ENCODE measurements at regions not wholly inside any gene's neighbourhood (a gene's known extent, or its start where the extent isn't known, plus 50 kb on each side); places are given as distances from the start of the nearest gene placed in this dataset.

DNA sequence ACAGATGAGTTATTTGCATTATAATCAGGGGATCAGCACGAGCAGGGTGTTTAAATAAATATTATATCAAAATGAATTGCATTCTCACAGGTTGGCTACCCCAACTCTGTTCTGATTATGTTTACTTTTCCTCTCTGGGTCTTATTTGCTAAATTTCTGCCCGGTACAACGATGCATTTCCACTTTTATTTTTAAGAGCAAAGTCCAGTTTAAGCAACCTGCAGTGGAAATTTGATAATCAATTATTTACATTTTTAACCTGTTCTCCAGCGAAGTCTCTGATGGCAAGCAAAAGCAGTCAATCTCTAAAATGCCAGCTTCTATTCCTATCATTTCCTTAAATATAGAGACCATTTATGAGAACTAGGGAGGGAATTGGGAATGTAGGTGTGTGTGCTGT lies 966.6 kb upstream of the SOX11 start:
- H4K20me1 ChIP-seq (ENCODE audit: insufficient read depth) = no peaks in the 10 kb centered on the region
- no peaks in the 10 kb centered on the region for H3K9me2 ChIP-seq (ENCODE audit: insufficient read depth)
- no peak overlapping the region for H2AFZ ChIP-seq
- H3K4me3 ChIP-seq = no peak overlapping the region
- no peak overlapping the region for H3K9ac ChIP-seq
- H3K9me3 ChIP-seq (ENCODE audit: low read depth) = no peaks in the 10 kb centered on the region
- H3K4me1 ChIP-seq (ENCODE audit: insufficient read depth) = no peaks in the 10 kb centered on the region
- no peaks in the 10 kb centered on the region for H3K36me3 ChIP-seq (ENCODE audit: low read depth)
- H3K27ac ChIP-seq = no peak overlapping the region
- H3K4me2 ChIP-seq (ENCODE audit: unreplicated experiment) = no peak overlapping the region
- TF ChIP-seq EZH2phosphoT487 (IDR thresholded peaks at IDR 0.05; ENCODE audit: insufficient read depth, low read depth) (no peak), EZH2 (IDR thresholded peaks at IDR 0.05; ENCODE audit: insufficient read depth, poor library complexity, severe bottlenecking) (no peak)
- in situ Hi-C loops (cut with MboI) = no loop called here
- WGBS, 2 experiments (ENCODE audit: low coverage in 1 of 2, low lambda C conversion rate in 2 of 2, missing lambda C conversion rate in 2 of 2) = 15 to 21% methylated on average over 4 of the region's 4 CpGs
- DNase-seq = no peak
- H3K79me2 ChIP-seq (ENCODE audit: insufficient read depth) = no peaks in the 10 kb centered on the region
- no peaks in the 10 kb centered on the region for H3F3A ChIP-seq (ENCODE audit: insufficient read depth)
- no peaks in the 10 kb centered on the region for H3K27me3 ChIP-seq (replicated peaks; ENCODE audit: insufficient read depth)

DNA sequence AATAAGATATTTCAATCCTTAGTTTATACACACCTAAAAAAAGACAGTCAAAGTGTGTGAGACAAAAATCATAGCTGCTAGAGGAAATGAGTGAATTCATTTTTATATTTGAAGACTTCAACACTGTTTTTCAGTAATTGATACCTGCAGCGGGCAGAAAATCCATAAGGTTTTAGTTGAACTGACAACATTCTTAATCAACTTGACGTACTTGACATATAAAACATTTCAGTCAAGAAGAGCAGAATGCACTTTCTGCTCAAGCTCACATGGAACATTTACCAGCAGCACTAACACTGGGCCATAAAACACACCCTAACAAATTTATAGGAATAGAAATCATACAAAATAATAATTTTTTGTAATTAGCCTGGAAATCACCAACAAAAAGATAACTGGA lies 959.6 kb upstream of the SOX11 start:
- Histone ChIP-seq H3K36me3 (ENCODE audit: low read depth) (no peaks in the 10 kb centered on the region), H2AFZ (no peak overlapping the region), H4K20me1 (ENCODE audit: insufficient read depth) (no peaks in the 10 kb centered on the region), H3K9ac (no peak overlapping the region), H3K9me3 (ENCODE audit: low read depth) (no peaks in the 10 kb centered on the region), H3F3A (ENCODE audit: insufficient read depth) (no peaks in the 10 kb centered on the region), H3K27me3 (replicated peaks; ENCODE audit: insufficient read depth) (no peaks in the 10 kb centered on the region), H3K9me2 (ENCODE audit: insufficient read depth) (no peaks in the 10 kb centered on the region), H3K27ac (no peak overlapping the region), H3K4me3 (no peak overlapping the region), H3K4me2 (ENCODE audit: unreplicated experiment) (no peak overlapping the region), H3K4me1 (ENCODE audit: insufficient read depth) (no peaks in the 10 kb centered on the region), H3K79me2 (ENCODE audit: insufficient read depth) (no peaks in the 10 kb centered on the region)
- DNase-seq = no peak
- in situ Hi-C loops (cut with MboI) = no loop called here
- no peak for TF ChIP-seq EZH2 (IDR thresholded peaks at IDR 0.05; ENCODE audit: insufficient read depth, poor library complexity, severe bottlenecking)
- no peak for TF ChIP-seq EZH2phosphoT487 (IDR thresholded peaks at IDR 0.05; ENCODE audit: insufficient read depth, low read depth)
- 16 to 20% methylated on average over 2 of the region's 2 CpGs for WGBS, 2 experiments (ENCODE audit: low coverage in 1 of 2, low lambda C conversion rate in 2 of 2, missing lambda C conversion rate in 2 of 2)

DNA sequence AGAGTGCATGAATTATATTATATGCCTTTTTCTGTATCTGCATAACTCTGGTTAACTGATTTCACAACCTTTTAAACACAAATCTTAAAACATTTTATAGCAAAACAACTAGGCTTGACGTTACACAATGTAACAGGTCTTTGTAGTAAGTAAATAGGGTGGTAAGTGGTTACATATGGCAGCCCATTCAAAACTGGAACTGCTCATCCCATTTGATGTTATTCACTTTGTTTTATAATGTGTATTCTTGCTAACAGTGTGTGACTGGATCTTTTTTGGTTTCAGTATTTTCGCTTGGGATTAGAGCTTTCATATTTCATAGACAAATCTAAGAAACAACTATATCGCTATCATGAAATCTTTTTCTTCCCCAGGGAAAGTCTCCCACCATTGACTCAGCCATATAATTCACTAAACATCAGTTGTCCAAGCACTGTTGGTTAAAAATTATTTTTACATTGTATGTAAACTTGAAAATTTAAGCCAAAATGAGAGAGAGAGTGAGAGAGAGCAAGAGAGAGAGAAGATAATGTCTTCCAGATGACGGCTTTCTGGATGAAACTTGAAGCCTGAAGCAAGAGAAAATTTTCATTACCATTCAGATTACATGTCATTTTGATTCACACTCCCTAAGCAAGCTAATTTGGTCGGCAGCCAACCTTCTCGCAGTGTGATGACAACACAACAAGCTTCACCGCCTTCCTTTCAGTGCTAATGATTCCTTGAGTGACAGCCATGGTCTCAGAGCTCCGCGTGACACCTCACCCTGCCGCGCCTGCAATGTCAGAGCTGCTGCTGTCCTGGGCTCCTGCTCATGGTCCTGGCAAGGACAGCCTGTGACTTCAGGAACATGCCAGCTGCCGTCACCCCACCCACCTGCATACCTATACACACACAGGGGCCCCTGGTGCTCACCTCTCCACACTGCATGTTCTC lies 946.9 kb upstream of the SOX11 start:
- WGBS, 2 experiments (ENCODE audit: low coverage in 1 of 2, low lambda C conversion rate in 2 of 2, missing lambda C conversion rate in 2 of 2) = 3 to 4% methylated on average over 12 of the region's 12 CpGs
- Histone ChIP-seq H3K4me1 (ENCODE audit: insufficient read depth) (no peaks in the 10 kb centered on the region), H3K4me2 (ENCODE audit: unreplicated experiment) (no peak overlapping the region), H3F3A (ENCODE audit: insufficient read depth) (no peaks in the 10 kb centered on the region), H3K9ac (no peak overlapping the region), H2AFZ (no peak overlapping the region), H3K27ac (no peak overlapping the region), H3K4me3 (no peak overlapping the region), H4K20me1 (ENCODE audit: insufficient read depth) (no peaks in the 10 kb centered on the region), H3K36me3 (ENCODE audit: low read depth) (no peaks in the 10 kb centered on the region), H3K9me2 (ENCODE audit: insufficient read depth) (no peaks in the 10 kb centered on the region), H3K79me2 (ENCODE audit: insufficient read depth) (no peaks in the 10 kb centered on the region), H3K9me3 (ENCODE audit: low read depth) (peaks cover 3% of the 10 kb centered on the region), H3K27me3 (replicated peaks; ENCODE audit: insufficient read depth) (no peaks in the 10 kb centered on the region)
- no peak for DNase-seq
- TF ChIP-seq EZH2phosphoT487 (IDR thresholded peaks at IDR 0.05; ENCODE audit: insufficient read depth, low read depth) = no peak
- no peak for TF ChIP-seq EZH2 (IDR thresholded peaks at IDR 0.05; ENCODE audit: insufficient read depth, poor library complexity, severe bottlenecking)
- in situ Hi-C loops (cut with MboI) = no loop called here

GRCh38 chr2:4753721-4754120 lies 938.5 kb upstream of the SOX11 start:
- Histone ChIP-seq H3K4me1 (ENCODE audit: insufficient read depth) (no peaks in the 10 kb centered on the region), H3K9ac (no peak overlapping the region), H3K36me3 (ENCODE audit: low read depth) (no peaks in the 10 kb centered on the region), H3K27ac (no peak overlapping the region), H3K9me3 (ENCODE audit: low read depth) (no peaks in the 10 kb centered on the region), H2AFZ (no peak overlapping the region), H3K27me3 (replicated peaks; ENCODE audit: insufficient read depth) (no peaks in the 10 kb centered on the region), H3K4me2 (ENCODE audit: unreplicated experiment) (no peak overlapping the region), H3K79me2 (ENCODE audit: insufficient read depth) (no peaks in the 10 kb centered on the region), H4K20me1 (ENCODE audit: insufficient read depth) (no peaks in the 10 kb centered on the region), H3K4me3 (no peak overlapping the region), H3F3A (ENCODE audit: insufficient read depth) (no peaks in the 10 kb centered on the region), H3K9me2 (ENCODE audit: insufficient read depth) (no peaks in the 10 kb centered on the region)
- 44 to 48% methylated on average over 4 of the region's 4 CpGs for WGBS, 2 experiments (ENCODE audit: low coverage in 1 of 2, low lambda C conversion rate in 2 of 2, missing lambda C conversion rate in 2 of 2)
- TF ChIP-seq EZH2phosphoT487 (IDR thresholded peaks at IDR 0.05; ENCODE audit: insufficient read depth, low read depth) = no peak
- TF ChIP-seq EZH2 (IDR thresholded peaks at IDR 0.05; ENCODE audit: insufficient read depth, poor library complexity, severe bottlenecking) = no peak
- DNase-seq = no peak
- in situ Hi-C loops (cut with MboI) = no loop called here

Data from GM23248 (cell line).